Hepatocyte (in vitro differentiated cells): ENCODE measurements at regions not wholly inside any gene's neighbourhood (a gene's known extent, or its start where the extent isn't known, plus 50 kb on each side); places are given as distances from the start of the nearest gene placed in this dataset.
A peak's percentile ranks its signal among the peaks of the same experiment; 100 is the strongest.

Experiments used
- DNase-seq: peaks from one replicate; pipeline ENCODE4 v3.0.0-alpha.2; 2016; ENCODE audit warnings: low spot score
- H2AFZ ChIP-seq: fragments of 200-600 bp; sonication (generic); 2 replicates; pipeline ENCODE4 v1.6.0; 2016; ENCODE audit warnings: antibody characterized with exemption, mild to moderate bottlenecking
- H3K27ac ChIP-seq: fragments of 200-600 bp; sonication (generic); 2 replicates; pipeline ENCODE4 v1.5.1; 2016; ENCODE audit warnings: mild to moderate bottlenecking
- H3K27me3 ChIP-seq: fragments of 200-600 bp; sonication (generic); 2 replicates; pipeline ENCODE4 v1.6.1; 2016
- H3K36me3 ChIP-seq: fragments of 200-600 bp; sonication (generic); replicated peaks from 2 replicates; pipeline ENCODE4 v1.5.1; 2016; ENCODE audit warnings: low read depth; ENCODE audit not compliant: insufficient read depth
- H3K4me1 ChIP-seq: fragments of 200-600 bp; sonication (generic); 2 replicates; pipeline ENCODE4 v1.5.1; 2016; ENCODE audit warnings: mild to moderate bottlenecking, moderate library complexity; ENCODE audit not compliant: insufficient read depth
- H3K4me2 ChIP-seq: fragments of 200-600 bp; sonication (generic); 2 replicates; pipeline ENCODE4 v1.6.0; 2016
- H3K4me3 ChIP-seq: fragments of 200-600 bp; sonication (generic); 2 replicates; pipeline ENCODE4 v1.5.1; 2016; ENCODE audit warnings: mild to moderate bottlenecking
- H3K79me2 ChIP-seq: fragments of 200-600 bp; sonication (generic); 2 replicates; pipeline ENCODE4 v1.6.0; 2017; ENCODE audit warnings: mild to moderate bottlenecking
- H3K9me2 ChIP-seq: fragments of 200-600 bp; sonication (generic); replicated peaks from 2 replicates; pipeline ENCODE4 v1.6.0; 2017; ENCODE audit warnings: mild to moderate bottlenecking; ENCODE audit not compliant: insufficient read depth
- H3K9me3 ChIP-seq: fragments of 200-600 bp; sonication (generic); 2 replicates; pipeline ENCODE4 v1.5.1; 2016; ENCODE audit warnings: low read depth, mild to moderate bottlenecking
- H4K20me1 ChIP-seq: fragments of 200-600 bp; sonication (generic); 2 replicates; pipeline ENCODE4 v1.6.0; 2016; ENCODE audit warnings: mild to moderate bottlenecking; ENCODE audit not compliant: insufficient read depth, poor library complexity, severe bottlenecking
- EZH2 ChIP-seq: fragments of 200-600 bp; sonication (generic); IDR thresholded peaks from 2 replicates; pipeline ENCODE4 v1.6.1; 2016; ENCODE audit warnings: antibody characterized with exemption, mild to moderate bottlenecking, borderline replicate concordance
- EZH2phosphoT487 ChIP-seq: fragments of 200-600 bp; sonication (generic); IDR thresholded peaks from one replicate; pipeline ENCODE4 v1.6.1; 2018; ENCODE audit warnings: antibody characterized with exemption, mild to moderate bottlenecking, low read depth, moderate library complexity; ENCODE audit not compliant: unreplicated experiment, severe bottlenecking
- WGBS: methylation state at CpG from one replicate; pipeline ENCODE4 v1.1.6; 2016; ENCODE audit warnings: low lambda C conversion rate; ENCODE audit errors: missing lambda C conversion rate; 5-methylcytosine and 5-hydroxymethylcytosine counted together
- TF ChIP-seq, protein P1 (sequence below): fragments of 200-600 bp; sonication (generic); IDR thresholded peaks from 2 replicates; pipeline ENCODE4 v1.5.1; 2016; ENCODE audit warnings: antibody characterized with exemption, mild to moderate bottlenecking; ENCODE audit not compliant: poor library complexity

- peak overlapping the region; percentile 77 for H3K27ac ChIP-seq
- H3K27me3 ChIP-seq = no peaks in the 10 kb centered on the region
- TF ChIP-seq EZH2 = no peak
- TF ChIP-seq EZH2phosphoT487 = no peak
- TF ChIP-seq, protein P1, sequence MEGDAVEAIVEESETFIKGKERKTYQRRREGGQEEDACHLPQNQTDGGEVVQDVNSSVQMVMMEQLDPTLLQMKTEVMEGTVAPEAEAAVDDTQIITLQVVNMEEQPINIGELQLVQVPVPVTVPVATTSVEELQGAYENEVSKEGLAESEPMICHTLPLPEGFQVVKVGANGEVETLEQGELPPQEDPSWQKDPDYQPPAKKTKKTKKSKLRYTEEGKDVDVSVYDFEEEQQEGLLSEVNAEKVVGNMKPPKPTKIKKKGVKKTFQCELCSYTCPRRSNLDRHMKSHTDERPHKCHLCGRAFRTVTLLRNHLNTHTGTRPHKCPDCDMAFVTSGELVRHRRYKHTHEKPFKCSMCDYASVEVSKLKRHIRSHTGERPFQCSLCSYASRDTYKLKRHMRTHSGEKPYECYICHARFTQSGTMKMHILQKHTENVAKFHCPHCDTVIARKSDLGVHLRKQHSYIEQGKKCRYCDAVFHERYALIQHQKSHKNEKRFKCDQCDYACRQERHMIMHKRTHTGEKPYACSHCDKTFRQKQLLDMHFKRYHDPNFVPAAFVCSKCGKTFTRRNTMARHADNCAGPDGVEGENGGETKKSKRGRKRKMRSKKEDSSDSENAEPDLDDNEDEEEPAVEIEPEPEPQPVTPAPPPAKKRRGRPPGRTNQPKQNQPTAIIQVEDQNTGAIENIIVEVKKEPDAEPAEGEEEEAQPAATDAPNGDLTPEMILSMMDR = no peak
- H3K4me1 ChIP-seq = peaks cover 3% of the 10 kb centered on the region
- H3K36me3 ChIP-seq = no peaks in the 10 kb centered on the region
- H3K4me2 ChIP-seq = peak overlapping the region; percentile 28
- no peaks in the 10 kb centered on the region for H3K79me2 ChIP-seq
- no peak for DNase-seq
- H3K9me2 ChIP-seq = no peaks in the 10 kb centered on the region
- H3K4me3 ChIP-seq = no peak overlapping the region
- 100% methylated on average over 1 of the region's 1 CpG for WGBS
- H3K9me3 ChIP-seq = no peaks in the 10 kb centered on the region
- no peak overlapping the region for H2AFZ ChIP-seq
- no peaks in the 10 kb centered on the region for H4K20me1 ChIP-seq
These were observed 304.6 kb downstream of the SPRY1 start for GRCh38 chr4:123701131-123701575.

DNA sequence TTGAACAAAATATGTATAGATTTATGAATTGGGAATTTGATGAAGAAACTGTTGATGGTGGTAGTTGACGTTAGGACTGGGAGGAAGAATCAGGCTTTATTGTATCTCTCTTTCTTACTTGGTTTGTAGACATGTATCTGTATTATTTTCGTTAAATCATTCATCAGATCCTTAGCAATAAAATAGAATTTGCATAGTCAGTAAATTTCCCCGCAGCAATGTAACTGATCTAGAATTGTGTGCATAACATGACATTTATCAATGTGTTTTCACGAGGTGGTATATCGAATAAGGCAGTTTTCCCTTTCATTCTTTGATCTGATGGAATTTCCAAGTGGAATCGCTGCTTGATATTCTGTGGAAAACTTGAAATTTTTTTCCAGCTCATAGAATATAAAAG lies 308.8 kb downstream of the SPRY1 start:
- H3K4me3 ChIP-seq = no peak overlapping the region
- H3K27ac ChIP-seq = no peak overlapping the region
- no peak overlapping the region for H2AFZ ChIP-seq
- WGBS = 85% methylated on average over 6 of the region's 6 CpGs
- H3K9me2 ChIP-seq = no peaks in the 10 kb centered on the region
- no peak for TF ChIP-seq EZH2phosphoT487
- TF ChIP-seq EZH2 = no peak
- TF ChIP-seq, protein P1 = no peak
- no peaks in the 10 kb centered on the region for H3K79me2 ChIP-seq
- no peaks in the 10 kb centered on the region for H3K36me3 ChIP-seq
- no peaks in the 10 kb centered on the region for H3K27me3 ChIP-seq
- H3K4me1 ChIP-seq = no peaks in the 10 kb centered on the region
- no peak overlapping the region for H3K4me2 ChIP-seq
- DNase-seq = no peak
- no peaks in the 10 kb centered on the region for H4K20me1 ChIP-seq
- H3K9me3 ChIP-seq = no peaks in the 10 kb centered on the region

DNA sequence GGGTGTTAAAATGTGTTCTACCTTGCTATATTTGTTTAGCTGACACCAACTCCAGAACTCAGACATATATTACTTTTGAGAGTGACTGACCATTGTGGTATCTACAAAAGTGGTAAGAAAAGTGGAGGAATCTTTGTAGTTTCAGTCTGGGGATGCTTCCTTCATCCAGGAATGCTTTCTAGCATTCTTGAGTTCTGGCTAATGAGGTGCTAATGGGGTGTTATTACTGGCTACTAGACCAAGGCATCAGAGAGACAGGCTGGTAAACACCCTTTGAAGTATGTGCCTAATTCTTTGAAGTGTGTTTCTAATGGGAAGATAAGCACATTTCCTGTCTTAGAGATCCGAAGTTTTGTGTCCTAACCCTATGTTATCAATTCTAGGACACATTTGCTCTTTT lies 310.4 kb downstream of the SPRY1 start:
- no peaks in the 10 kb centered on the region for H3K79me2 ChIP-seq
- no peak overlapping the region for H3K27ac ChIP-seq
- peaks cover 4% of the 10 kb centered on the region for H3K9me3 ChIP-seq
- no peaks in the 10 kb centered on the region for H3K36me3 ChIP-seq
- H3K9me2 ChIP-seq = no peaks in the 10 kb centered on the region
- no peak for DNase-seq
- no peaks in the 10 kb centered on the region for H3K27me3 ChIP-seq
- H3K4me2 ChIP-seq = no peak overlapping the region
- 21% methylated on average over 1 of the region's 1 CpG for WGBS
- H4K20me1 ChIP-seq = no peaks in the 10 kb centered on the region
- TF ChIP-seq, protein P1 = no peak
- TF ChIP-seq EZH2 (no peak), EZH2phosphoT487 (no peak)
- no peaks in the 10 kb centered on the region for H3K4me1 ChIP-seq
- no peak overlapping the region for H2AFZ ChIP-seq
- H3K4me3 ChIP-seq = no peak overlapping the region

DNA sequence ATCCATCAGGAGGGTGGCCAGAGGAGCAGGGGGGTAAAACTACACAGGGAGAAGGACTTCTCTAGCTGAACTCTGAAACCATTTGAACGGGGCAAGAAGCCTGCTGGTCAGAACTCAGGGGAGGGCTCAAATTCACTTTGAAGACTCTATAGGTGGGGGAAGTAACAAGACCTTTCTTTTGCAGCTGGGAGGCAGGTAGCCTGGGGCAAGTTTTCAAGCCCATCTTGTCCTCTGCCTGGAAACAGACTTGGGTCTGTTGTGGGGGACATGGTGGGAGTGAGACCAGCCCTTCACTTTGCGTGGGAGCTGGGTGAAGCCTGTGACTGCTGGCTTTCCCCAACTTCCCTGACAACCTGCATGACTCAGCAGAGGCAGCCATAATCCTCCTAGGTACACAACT lies 312.3 kb downstream of the SPRY1 start:
- 75% methylated on average over 2 of the region's 2 CpGs for WGBS
- TF ChIP-seq, protein P1 = no peak
- TF ChIP-seq EZH2 (no peak), EZH2phosphoT487 (no peak)
- DNase-seq = no peak
- Histone ChIP-seq H3K4me2 (no peak overlapping the region), H3K4me1 (no peaks in the 10 kb centered on the region), H3K36me3 (no peaks in the 10 kb centered on the region), H3K9me3 (peaks cover 4% of the 10 kb centered on the region), H4K20me1 (no peaks in the 10 kb centered on the region), H3K4me3 (no peak overlapping the region), H3K9me2 (no peaks in the 10 kb centered on the region), H3K27ac (no peak overlapping the region), H3K79me2 (no peaks in the 10 kb centered on the region), H2AFZ (no peak overlapping the region), H3K27me3 (no peaks in the 10 kb centered on the region)
